NCI-H2227 (cell line): ENCODE measurements at regions not wholly inside any gene's neighbourhood (a gene's known extent, or its start where the extent isn't known, plus 50 kb on each side); places are given as distances from the start of the nearest gene placed in this dataset.
A peak's percentile ranks its signal among the peaks of the same experiment; 100 is the strongest.
"Not testable (repeated sequence)": the region's sequence is repeated elsewhere in the genome, so short reads cannot be mapped to it uniquely, and the experiment has no call there.

Experiments used
- DNase-seq: peaks from one replicate; lab custom pipeline; 2025; ENCODE audit not compliant: unreplicated experiment; lab: John Stamatoyannopoulos, UW

DNA sequence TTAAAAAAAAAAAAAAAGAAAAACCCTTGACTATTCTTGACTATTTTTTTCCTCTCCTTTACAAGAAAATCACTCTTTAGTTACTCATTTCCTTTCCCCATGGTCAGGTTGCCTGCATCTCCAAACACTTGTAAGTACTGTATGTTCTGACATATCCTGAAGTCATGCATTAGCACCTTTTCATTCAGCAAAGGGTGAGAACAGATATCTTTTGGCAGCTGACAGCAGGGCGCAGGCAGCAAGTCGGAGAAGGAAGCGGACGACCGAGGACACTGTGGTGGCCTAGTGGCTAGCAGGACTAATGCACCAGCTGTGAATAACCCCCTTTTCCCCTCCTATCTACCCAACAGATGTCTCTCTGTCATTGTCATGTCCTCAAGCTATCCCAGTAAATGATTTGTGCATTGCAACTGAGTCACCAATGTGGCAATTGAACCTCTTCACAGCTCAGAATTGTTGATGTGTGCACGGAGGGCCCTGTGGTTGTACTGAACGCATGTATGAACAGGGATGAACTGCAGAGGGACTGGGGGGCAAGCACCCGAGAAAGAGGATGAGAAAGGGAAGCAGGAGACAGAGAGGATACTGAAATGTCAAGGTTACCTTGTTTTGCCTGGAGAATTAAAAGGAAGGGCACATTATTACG is 996.0 kb upstream of the ARRDC3 start:
- no peak for DNase-seq

- DNase-seq = no peak
Observed at GRCh38 chr5:92374859-92375258, 991.7 kb upstream of the ARRDC3 start.

- DNase-seq = no peak
Observed at GRCh38 chr5:92372766-92373165, 989.6 kb upstream of the ARRDC3 start.

- DNase-seq = no peak
Observed at GRCh38 chr5:92371889-92372235, 988.7 kb upstream of the ARRDC3 start.

GRCh38 chr5:92371171-92371888 is 988.2 kb upstream of the ARRDC3 start:
- DNase-seq = no peak

GRCh38 chr5:92370032-92370431 is 986.9 kb upstream of the ARRDC3 start:
- no peak for DNase-seq

GRCh38 chr5:92369587-92369986 is 986.5 kb upstream of the ARRDC3 start:
- no peak for DNase-seq

GRCh38 chr5:92364986-92365550 is 982.0 kb upstream of the ARRDC3 start:
- DNase-seq = no peak

- DNase-seq = no peak
Observed at GRCh38 chr5:92353107-92354030, 970.3 kb upstream of the ARRDC3 start.

DNA sequence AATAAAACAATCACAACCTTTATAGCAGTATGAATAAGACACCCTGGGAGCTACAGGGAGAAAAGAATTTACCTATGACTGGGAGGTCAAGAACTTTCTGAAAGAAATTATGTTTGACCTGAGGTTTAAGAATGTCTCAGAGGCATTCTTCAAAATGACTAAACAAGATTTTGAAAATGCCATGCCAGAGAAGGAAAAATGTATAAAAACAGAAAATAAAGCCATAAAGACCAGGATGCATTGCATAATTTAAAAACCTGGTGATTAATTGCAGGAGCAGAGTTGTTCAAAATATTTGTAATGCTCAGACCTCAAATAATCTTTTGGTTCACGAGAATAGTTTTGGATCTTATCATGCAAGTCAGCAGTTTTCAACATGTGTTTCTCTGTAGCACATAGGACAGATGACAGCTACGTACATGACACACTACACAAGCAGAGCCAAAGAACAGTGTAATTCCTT is 954.7 kb upstream of the ARRDC3 start:
- DNase-seq = no peak

DNA sequence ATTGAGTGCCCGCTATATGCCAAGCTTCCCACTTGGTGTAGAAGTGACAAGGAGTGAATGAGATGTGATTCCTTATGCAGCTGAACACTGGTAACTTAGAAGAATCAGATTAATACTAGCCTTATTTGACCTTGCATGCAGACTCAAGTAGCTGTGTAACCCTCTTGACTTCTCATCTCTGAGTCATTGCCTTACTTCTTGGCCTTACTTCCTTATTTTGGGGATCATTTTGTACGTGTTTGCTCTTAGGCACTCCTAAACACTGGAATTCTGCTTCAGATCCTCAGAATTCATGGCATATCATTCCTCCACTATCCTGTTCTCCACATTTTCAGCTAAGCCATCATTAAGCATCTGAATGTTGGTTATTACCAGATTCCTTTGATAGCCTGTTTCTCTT is 948.9 kb upstream of the ARRDC3 start:
- DNase-seq = no peak

- no peak for DNase-seq
Observed at GRCh38 chr5:92330365-92330764, 947.2 kb upstream of the ARRDC3 start.

DNA sequence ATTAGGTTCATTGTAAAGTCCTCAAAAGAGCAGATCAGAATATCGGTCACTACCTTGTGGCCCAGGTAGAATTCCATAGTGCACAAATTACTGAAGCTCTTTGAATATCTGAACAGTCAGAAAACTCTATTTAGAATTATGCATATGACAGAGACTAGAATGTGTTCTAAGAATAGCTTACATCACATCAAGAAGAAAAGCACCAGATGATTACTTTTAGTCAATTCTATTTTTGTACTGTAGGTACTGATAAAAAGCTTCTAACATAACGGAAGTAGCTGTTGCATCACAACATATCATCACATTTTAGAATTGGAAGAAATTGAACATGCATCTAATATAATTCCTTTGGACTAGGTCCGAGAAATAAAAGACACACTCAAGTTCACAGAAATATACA is 946.6 kb upstream of the ARRDC3 start:
- no peak for DNase-seq

GRCh38 chr5:92328584-92329259 is 945.6 kb upstream of the ARRDC3 start:
- DNase-seq = no peak

DNA sequence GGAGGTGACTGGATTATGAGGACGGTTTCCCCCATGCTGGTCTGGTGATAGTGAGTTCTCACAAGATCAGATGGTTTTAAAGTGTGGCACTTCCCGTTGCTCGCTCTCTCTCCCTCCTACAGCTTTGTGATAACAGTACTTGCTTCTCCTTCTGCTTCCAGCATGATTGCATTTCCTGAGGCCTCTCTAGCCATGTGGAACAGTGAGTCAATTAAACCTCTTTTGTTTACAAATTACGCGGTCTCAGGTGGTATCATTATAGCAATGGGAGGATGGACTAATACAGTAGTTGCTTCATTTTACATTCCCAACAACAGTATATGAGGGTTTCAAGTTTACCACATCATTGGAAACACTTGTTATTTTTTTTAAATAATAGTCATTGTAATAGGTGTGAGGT is 937.3 kb upstream of the ARRDC3 start:
- no peak for DNase-seq

- no peak for DNase-seq
Observed at GRCh38 chr5:92313385-92313784, 930.3 kb upstream of the ARRDC3 start.

DNA sequence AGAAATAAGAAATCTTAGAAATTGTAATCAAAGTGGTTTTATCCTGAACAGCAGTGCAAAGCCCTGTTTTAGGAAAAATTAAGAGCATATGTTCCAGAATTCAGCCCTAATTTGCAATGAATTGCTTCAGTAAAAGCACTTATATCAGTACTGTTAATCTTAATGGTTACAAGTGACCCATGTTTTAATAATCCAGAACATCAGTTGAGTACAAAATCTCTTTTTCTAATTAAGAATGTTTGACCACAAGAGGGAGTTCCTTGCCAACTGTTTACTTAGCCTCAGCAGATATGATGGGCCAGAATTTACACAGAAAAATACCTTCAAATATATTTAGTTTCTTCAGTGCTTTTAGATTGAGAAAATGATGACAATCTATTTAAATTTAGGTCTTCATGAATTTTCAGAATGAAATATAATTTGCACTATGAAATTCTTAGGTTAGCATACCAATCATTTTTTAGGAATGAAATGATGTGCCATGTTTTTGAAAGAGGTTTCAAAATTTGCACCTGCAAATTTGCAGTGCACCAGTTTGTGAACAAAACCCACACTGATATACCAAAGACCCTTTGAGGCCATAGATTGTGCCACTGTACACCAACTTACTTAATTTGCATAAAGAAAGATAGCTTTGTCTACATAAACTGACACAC is 926.3 kb upstream of the ARRDC3 start:
- peak; percentile 21 for DNase-seq

DNA sequence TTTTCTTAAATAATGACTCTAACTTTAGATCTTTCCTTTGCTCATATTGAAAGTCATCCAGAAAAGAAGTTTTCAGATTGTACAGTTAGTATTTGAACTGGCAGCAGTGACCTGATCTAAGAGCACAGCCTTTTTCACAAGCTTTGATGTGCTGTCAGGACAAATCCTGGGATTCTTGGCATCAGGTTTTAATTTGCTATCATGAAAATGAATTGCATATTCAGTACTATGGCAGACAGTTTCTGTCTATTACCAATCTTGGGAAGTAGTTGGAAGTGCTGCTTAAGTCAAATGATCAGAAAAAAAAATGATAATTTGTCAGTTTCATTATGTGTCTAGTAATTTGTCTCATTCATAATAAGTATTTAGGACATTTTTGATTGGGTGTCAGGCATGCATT is 925.6 kb upstream of the ARRDC3 start:
- DNase-seq = no peak

- not testable (repeated sequence) for DNase-seq
Observed at GRCh38 chr5:92302356-92302755, 919.2 kb upstream of the ARRDC3 start.

DNA sequence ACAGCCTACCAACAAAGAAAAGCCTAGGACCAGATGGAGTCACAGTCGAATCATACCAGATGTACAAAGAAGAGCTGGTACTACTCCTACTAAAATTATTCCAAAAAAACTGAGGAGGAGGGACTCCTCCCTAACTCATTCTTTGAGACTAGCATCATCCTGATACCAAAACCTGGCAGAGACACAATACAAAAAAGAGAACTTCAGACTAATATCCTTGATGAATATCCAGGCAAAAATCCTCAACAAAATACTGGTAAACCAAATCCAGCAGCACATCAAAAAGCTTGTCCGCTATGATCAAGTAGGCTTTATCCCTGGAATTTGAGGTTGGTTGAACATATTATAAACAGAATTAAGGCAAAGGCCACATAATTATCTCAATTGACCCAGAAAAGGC is 900.4 kb upstream of the ARRDC3 start:
- DNase-seq = no peak
